ENCODE measurements at regions not wholly inside any gene's neighbourhood (a gene's known extent, or its start where the extent isn't known, plus 50 kb on each side); places are given as distances from the start of the nearest gene placed in this dataset.

- Histone ChIP-seq H3K9me3 (ENCODE audit: low read length) (no peaks in the 10 kb centered on the region), H3K27me3 (ENCODE audit: insufficient read depth, low read length) (no peaks in the 10 kb centered on the region), H3K9ac (ENCODE audit: low read length) (no peak overlapping the region), H3K4me1 (ENCODE audit: insufficient read depth, low read length, severe bottlenecking) (no peaks in the 10 kb centered on the region), H3F3A (ENCODE audit: insufficient read depth, low read length) (no peaks in the 10 kb centered on the region), H3K4me3 (ENCODE audit: low read depth, low read length, poor library complexity, severe bottlenecking) (no peak overlapping the region), H3K36me3 (ENCODE audit: insufficient read depth, low read length) (no peaks in the 10 kb centered on the region), H3K27ac (ENCODE audit: low read depth, low read length, poor library complexity, severe bottlenecking) (no peak overlapping the region), H4K20me1 (ENCODE audit: insufficient read depth, low read length) (no peaks in the 10 kb centered on the region), H3K79me2 (ENCODE audit: insufficient read depth, low read length) (no peaks in the 10 kb centered on the region), H2AFZ (ENCODE audit: low read length) (no peak overlapping the region), H3K4me2 (ENCODE audit: low read length) (no peak overlapping the region), H3K9me2 (ENCODE audit: low read depth, low read length) (no peaks in the 10 kb centered on the region)
- TF ChIP-seq EZH2 (IDR thresholded peaks at IDR 0.05; ENCODE audit: borderline replicate concordance, low read length) (no peak), CTCF (IDR thresholded peaks at IDR 0.05; ENCODE audit: low read length) (no peak)
Observed at GRCh38 chr5:101966476-101966875, 329.6 kb downstream of the SLCO4C1 start.

- no peaks in the 10 kb centered on the region for H3K36me3 ChIP-seq (ENCODE audit: insufficient read depth, low read length)
- H3K4me1 ChIP-seq (ENCODE audit: insufficient read depth, low read length, severe bottlenecking) = no peaks in the 10 kb centered on the region
- TF ChIP-seq CTCF (IDR thresholded peaks at IDR 0.05; ENCODE audit: low read length) (no peak), EZH2 (IDR thresholded peaks at IDR 0.05; ENCODE audit: borderline replicate concordance, low read length) (no peak)
- no peak overlapping the region for H3K4me2 ChIP-seq (ENCODE audit: low read length)
- H3K9me2 ChIP-seq (ENCODE audit: low read depth, low read length) = no peaks in the 10 kb centered on the region
- H2AFZ ChIP-seq (ENCODE audit: low read length) = no peak overlapping the region
- H3K27me3 ChIP-seq (ENCODE audit: insufficient read depth, low read length) = no peaks in the 10 kb centered on the region
- H3K9ac ChIP-seq (ENCODE audit: low read length) = no peak overlapping the region
- H3K4me3 ChIP-seq (ENCODE audit: low read depth, low read length, poor library complexity, severe bottlenecking) = no peak overlapping the region
- H4K20me1 ChIP-seq (ENCODE audit: insufficient read depth, low read length) = no peaks in the 10 kb centered on the region
- no peaks in the 10 kb centered on the region for H3K9me3 ChIP-seq (ENCODE audit: low read length)
- no peaks in the 10 kb centered on the region for H3K79me2 ChIP-seq (ENCODE audit: insufficient read depth, low read length)
- H3K27ac ChIP-seq (ENCODE audit: low read depth, low read length, poor library complexity, severe bottlenecking) = no peak overlapping the region
- no peaks in the 10 kb centered on the region for H3F3A ChIP-seq (ENCODE audit: insufficient read depth, low read length)
Observed at GRCh38 chr5:101955891-101956290, 340.2 kb downstream of the SLCO4C1 start.

GRCh38 chr5:101950019-101950418 is 346.1 kb downstream of the SLCO4C1 start:
- TF ChIP-seq CTCF (IDR thresholded peaks at IDR 0.05; ENCODE audit: low read length) (no peak), EZH2 (IDR thresholded peaks at IDR 0.05; ENCODE audit: borderline replicate concordance, low read length) (no peak)
- no peaks in the 10 kb centered on the region for H3K79me2 ChIP-seq (ENCODE audit: insufficient read depth, low read length)
- no peak overlapping the region for H3K4me3 ChIP-seq (ENCODE audit: low read depth, low read length, poor library complexity, severe bottlenecking)
- no peaks in the 10 kb centered on the region for H3K27me3 ChIP-seq (ENCODE audit: insufficient read depth, low read length)
- no peak overlapping the region for H3K9ac ChIP-seq (ENCODE audit: low read length)
- no peaks in the 10 kb centered on the region for H4K20me1 ChIP-seq (ENCODE audit: insufficient read depth, low read length)
- no peaks in the 10 kb centered on the region for H3K36me3 ChIP-seq (ENCODE audit: insufficient read depth, low read length)
- no peaks in the 10 kb centered on the region for H3K9me2 ChIP-seq (ENCODE audit: low read depth, low read length)
- H3F3A ChIP-seq (ENCODE audit: insufficient read depth, low read length) = no peaks in the 10 kb centered on the region
- H3K4me2 ChIP-seq (ENCODE audit: low read length) = no peak overlapping the region
- H3K4me1 ChIP-seq (ENCODE audit: insufficient read depth, low read length, severe bottlenecking) = no peaks in the 10 kb centered on the region
- no peak overlapping the region for H3K27ac ChIP-seq (ENCODE audit: low read depth, low read length, poor library complexity, severe bottlenecking)
- H2AFZ ChIP-seq (ENCODE audit: low read length) = no peak overlapping the region
- no peaks in the 10 kb centered on the region for H3K9me3 ChIP-seq (ENCODE audit: low read length)
